Neural cell (in vitro differentiated cells): ENCODE measurements at regions not wholly inside any gene's neighbourhood (a gene's known extent, or its start where the extent isn't known, plus 50 kb on each side); places are given as distances from the start of the nearest gene placed in this dataset.

Experiments used
- EP300 ChIP-seq: fragments of 450-650 bp; conservative IDR thresholded peaks from 2 replicates; pipeline ENCODE4 v1.6.1; 2014; ENCODE audit warnings: antibody characterized with exemption, mild to moderate bottlenecking, moderate library complexity; ENCODE audit not compliant: poor library complexity, severe bottlenecking
- EZH2 ChIP-seq: fragments of 200-600, 300-800 bp; shearing (Covaris generic), sonication (generic); IDR thresholded peaks from 2 replicates; pipeline ENCODE4 v1.6.1; 2014; ENCODE audit warnings: antibody characterized with exemption, low read length, borderline replicate concordance, mild to moderate bottlenecking; ENCODE audit not compliant: insufficient read depth, poor library complexity, severe bottlenecking
- MXI1 ChIP-seq: fragments of 450-650 bp; conservative IDR thresholded peaks from 2 replicates; pipeline ENCODE4 v1.6.1; 2014; ENCODE audit warnings: antibody characterized with exemption, mild to moderate bottlenecking; ENCODE audit not compliant: poor library complexity, severe bottlenecking
- RAD21 ChIP-seq: fragments of 450-650 bp; conservative IDR thresholded peaks from 2 replicates; pipeline ENCODE4 v1.6.1; 2014; ENCODE audit warnings: antibody characterized with exemption, mild to moderate bottlenecking, moderate library complexity
- REST ChIP-seq: IDR thresholded peaks from 2 replicates; pipeline ENCODE4 v1.6.1; 2012; ENCODE audit warnings: borderline replicate concordance
- TF ChIP-seq, protein P1 (sequence below): fragments of 450-650 bp; IDR thresholded peaks from 2 replicates; pipeline ENCODE4 v1.5.1; 2014; ENCODE audit warnings: antibody characterized with exemption, mild to moderate bottlenecking, moderate library complexity; ENCODE audit not compliant: poor library complexity, severe bottlenecking

- TF ChIP-seq EZH2 (no peak), MXI1 (no peak), REST (no peak), RAD21 (no peak), EP300 (no peak)
- TF ChIP-seq, protein P1, sequence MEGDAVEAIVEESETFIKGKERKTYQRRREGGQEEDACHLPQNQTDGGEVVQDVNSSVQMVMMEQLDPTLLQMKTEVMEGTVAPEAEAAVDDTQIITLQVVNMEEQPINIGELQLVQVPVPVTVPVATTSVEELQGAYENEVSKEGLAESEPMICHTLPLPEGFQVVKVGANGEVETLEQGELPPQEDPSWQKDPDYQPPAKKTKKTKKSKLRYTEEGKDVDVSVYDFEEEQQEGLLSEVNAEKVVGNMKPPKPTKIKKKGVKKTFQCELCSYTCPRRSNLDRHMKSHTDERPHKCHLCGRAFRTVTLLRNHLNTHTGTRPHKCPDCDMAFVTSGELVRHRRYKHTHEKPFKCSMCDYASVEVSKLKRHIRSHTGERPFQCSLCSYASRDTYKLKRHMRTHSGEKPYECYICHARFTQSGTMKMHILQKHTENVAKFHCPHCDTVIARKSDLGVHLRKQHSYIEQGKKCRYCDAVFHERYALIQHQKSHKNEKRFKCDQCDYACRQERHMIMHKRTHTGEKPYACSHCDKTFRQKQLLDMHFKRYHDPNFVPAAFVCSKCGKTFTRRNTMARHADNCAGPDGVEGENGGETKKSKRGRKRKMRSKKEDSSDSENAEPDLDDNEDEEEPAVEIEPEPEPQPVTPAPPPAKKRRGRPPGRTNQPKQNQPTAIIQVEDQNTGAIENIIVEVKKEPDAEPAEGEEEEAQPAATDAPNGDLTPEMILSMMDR, result no peak
These were observed 464.8 kb upstream of the DDX18 start for GRCh38 chr2:117349687-117350086.
